Loucy (cell line): ENCODE measurements at regions not wholly inside any gene's neighbourhood (a gene's known extent, or its start where the extent isn't known, plus 50 kb on each side); places are given as distances from the start of the nearest gene placed in this dataset.

Experiments used
- H2AFZ ChIP-seq: fragments of 200-600 bp; sonication (generic); 2 replicates; pipeline ENCODE4 v1.6.0; 2016; ENCODE audit warnings: antibody characterized with exemption, mild to moderate bottlenecking, low read length, moderate library complexity
- H3F3A ChIP-seq: fragments of 200-600 bp; 2 replicates; pipeline ENCODE4 v1.6.0; 2016; ENCODE audit warnings: antibody characterized with exemption, low read depth, mild to moderate bottlenecking
- H3K27me3 ChIP-seq: fragments of 200-600 bp; sonication (generic); 2 replicates; pipeline ENCODE4 v1.6.1; 2014; ENCODE audit warnings: low read length, mild to moderate bottlenecking; ENCODE audit not compliant: insufficient read depth, poor library complexity, severe bottlenecking
- H3K36me3 ChIP-seq: fragments of 200-600 bp; sonication (generic); 2 replicates; pipeline ENCODE4 v1.6.1; 2016; ENCODE audit warnings: low read length; ENCODE audit not compliant: insufficient read depth
- H3K4me1 ChIP-seq: fragments of 200-600 bp; sonication (generic); 2 replicates; pipeline ENCODE4 v1.5.1; 2014; ENCODE audit warnings: low read length, mild to moderate bottlenecking; ENCODE audit not compliant: insufficient read depth, poor library complexity, severe bottlenecking
- H3K4me2 ChIP-seq: fragments of 200-600 bp; sonication (generic); 2 replicates; pipeline ENCODE4 v1.6.0; 2014; ENCODE audit warnings: antibody characterized with exemption, low read length, low read depth, mild to moderate bottlenecking; ENCODE audit not compliant: poor library complexity, severe bottlenecking
- H3K4me3 ChIP-seq: fragments of 200-600 bp; sonication (generic); 2 replicates; pipeline ENCODE4 v1.5.1; 2014; ENCODE audit warnings: low read length, mild to moderate bottlenecking, mixed read lengths; ENCODE audit not compliant: poor library complexity, severe bottlenecking
- H3K79me2 ChIP-seq: fragments of 200-600 bp; sonication (generic); 2 replicates; pipeline ENCODE4 v1.6.1; 2014; ENCODE audit warnings: low read length; ENCODE audit not compliant: insufficient read depth
- H3K9ac ChIP-seq: fragments of 200-600 bp; sonication (generic); 2 replicates; pipeline ENCODE4 v1.6.0; 2014; ENCODE audit warnings: mild to moderate bottlenecking, low read depth, low read length, moderate library complexity; ENCODE audit not compliant: poor library complexity, severe bottlenecking
- H3K9me2 ChIP-seq: fragments of 200-600 bp; sonication (generic); replicated peaks from 2 replicates; pipeline ENCODE4 v1.6.1; 2016; ENCODE audit warnings: low read depth, low read length, mixed read lengths
- H3K9me3 ChIP-seq: fragments of 200-600 bp; sonication (generic); 2 replicates; pipeline ENCODE4 v1.6.1; 2014; ENCODE audit warnings: mild to moderate bottlenecking, antibody characterized with exemption, low read length, low read depth; ENCODE audit not compliant: insufficient read depth
- H4K20me1 ChIP-seq: fragments of 200-600 bp; sonication (generic); 2 replicates; pipeline ENCODE4 v1.6.0; 2014; ENCODE audit warnings: antibody characterized with exemption, low read length, mild to moderate bottlenecking; ENCODE audit not compliant: insufficient read depth, poor library complexity, severe bottlenecking
- CTCF ChIP-seq: fragments of 200-600 bp; sonication (generic); conservative IDR thresholded peaks from 2 replicates; pipeline ENCODE4 v1.5.1; 2014; ENCODE audit warnings: mild to moderate bottlenecking, antibody characterized with exemption, low read length
- EZH2phosphoT487 ChIP-seq: fragments of 200-600 bp; IDR thresholded peaks from 2 replicates; pipeline ENCODE4 v1.6.1; 2018; ENCODE audit warnings: antibody characterized with exemption, mild to moderate bottlenecking, moderate library complexity, borderline replicate concordance

- H3K36me3 ChIP-seq: no peaks in the 10 kb centered on the region
- no peak overlapping the region for H3K4me2 ChIP-seq
- H3K9me3 ChIP-seq: no peaks in the 10 kb centered on the region
- H3K9me2 ChIP-seq: no peaks in the 10 kb centered on the region
- no peak overlapping the region for H2AFZ ChIP-seq
- TF ChIP-seq CTCF (no peak), EZH2phosphoT487 (no peak)
- H3F3A ChIP-seq: no peaks in the 10 kb centered on the region
- H4K20me1 ChIP-seq: no peaks in the 10 kb centered on the region
- H3K79me2 ChIP-seq: no peaks in the 10 kb centered on the region
- no peak overlapping the region for H3K9ac ChIP-seq
- H3K4me1 ChIP-seq: no peaks in the 10 kb centered on the region
- no peaks in the 10 kb centered on the region for H3K27me3 ChIP-seq
- no peak overlapping the region for H3K4me3 ChIP-seq
These were observed 223.0 kb downstream of the DUSP6 start for GRCh38 chr12:89129167-89129870.

DNA sequence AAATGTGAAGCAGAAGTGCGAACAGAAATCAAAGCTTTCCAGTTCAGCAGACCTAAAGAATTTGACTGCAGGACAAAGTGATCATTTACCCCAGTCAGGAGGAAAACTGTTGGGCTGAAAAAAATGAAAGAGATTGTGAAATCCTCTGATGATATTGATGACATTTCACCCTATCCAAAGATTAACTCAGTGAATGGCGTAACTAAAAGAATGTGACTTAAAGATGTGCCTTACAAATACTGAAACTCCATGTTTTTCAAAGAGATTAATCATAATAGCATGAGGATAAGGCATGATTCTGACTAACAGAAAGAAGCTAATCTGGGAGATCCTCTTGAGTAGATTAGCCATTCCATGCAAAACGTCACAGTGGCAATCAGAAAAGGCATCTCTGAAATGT, 225.6 kb downstream of the DUSP6 start:
- no peaks in the 10 kb centered on the region for H3K27me3 ChIP-seq
- no peaks in the 10 kb centered on the region for H3K4me1 ChIP-seq
- no peaks in the 10 kb centered on the region for H3K9me2 ChIP-seq
- no peak for TF ChIP-seq EZH2phosphoT487
- no peak for TF ChIP-seq CTCF
- no peak overlapping the region for H3K4me3 ChIP-seq
- no peaks in the 10 kb centered on the region for H3K36me3 ChIP-seq
- H3K9me3 ChIP-seq: no peaks in the 10 kb centered on the region
- H3K4me2 ChIP-seq: no peak overlapping the region
- no peaks in the 10 kb centered on the region for H4K20me1 ChIP-seq
- H3K79me2 ChIP-seq: no peaks in the 10 kb centered on the region
- no peak overlapping the region for H3K9ac ChIP-seq
- H3F3A ChIP-seq: no peaks in the 10 kb centered on the region
- no peak overlapping the region for H2AFZ ChIP-seq

DNA sequence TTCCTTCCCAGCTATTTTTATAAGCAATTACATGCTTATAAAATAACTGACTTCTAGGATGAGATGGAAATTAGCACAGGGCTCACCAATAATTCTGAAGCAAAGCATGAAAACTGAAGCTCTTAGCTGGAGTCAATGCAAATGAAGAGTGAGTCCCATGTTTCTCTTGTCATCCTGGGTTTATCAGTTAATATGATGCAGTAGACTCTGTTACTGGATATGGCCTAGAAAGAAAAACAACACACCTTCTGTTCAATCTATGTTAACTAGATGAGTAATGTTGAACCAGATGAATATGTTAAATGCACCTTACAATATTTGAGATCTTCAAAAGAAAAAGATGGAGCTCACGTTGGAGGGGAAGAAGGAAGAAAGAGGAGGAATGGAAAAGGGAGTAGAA, 229.4 kb downstream of the DUSP6 start:
- TF ChIP-seq CTCF (no peak), EZH2phosphoT487 (no peak)
- no peaks in the 10 kb centered on the region for H3K79me2 ChIP-seq

More for the DNA sequence above, 229.4 kb downstream of the DUSP6 start:
- no peaks in the 10 kb centered on the region for H3K36me3 ChIP-seq
- H3K27me3 ChIP-seq: no peaks in the 10 kb centered on the region
- H3K4me3 ChIP-seq: no peak overlapping the region
- no peaks in the 10 kb centered on the region for H3K4me1 ChIP-seq
- H2AFZ ChIP-seq: no peak overlapping the region
- no peaks in the 10 kb centered on the region for H3K9me2 ChIP-seq
- H3K9me3 ChIP-seq: no peaks in the 10 kb centered on the region
- H3K4me2 ChIP-seq: no peak overlapping the region
- H3K9ac ChIP-seq: no peak overlapping the region
- no peaks in the 10 kb centered on the region for H3F3A ChIP-seq
- H4K20me1 ChIP-seq: no peaks in the 10 kb centered on the region
